ENCODE measurements at regions not wholly inside any gene's neighbourhood (a gene's known extent, or its start where the extent isn't known, plus 50 kb on each side); places are given as distances from the start of the nearest gene placed in this dataset.
"Not testable (repeated sequence)": the region's sequence is repeated elsewhere in the genome, so short reads cannot be mapped to it uniquely, and the experiment has no call there.

GRCh38 chr2:221999717-222000116 is 299.1 kb downstream of the PAX3 start:
- peak; percentile 60 for DNase-seq (ENCODE audit: low spot score)
- FAIRE-seq: peak; percentile 74

- FAIRE-seq (no peak), DNase-seq (ENCODE audit: low spot score) (no peak)
Observed at GRCh38 chr2:221999166-221999565, 299.6 kb downstream of the PAX3 start.

GRCh38 chr2:221997683-221998082 is 301.1 kb downstream of the PAX3 start:
- DNase-seq (ENCODE audit: low spot score) (no peak), FAIRE-seq (no peak)

- DNase-seq (ENCODE audit: low spot score) (peak; percentile 77), FAIRE-seq (peak; percentile 35)
Observed at GRCh38 chr2:221997100-221997499, 301.7 kb downstream of the PAX3 start.

GRCh38 chr2:221994926-221995325 is 303.9 kb downstream of the PAX3 start:
- no peak for DNase-seq (ENCODE audit: low spot score)
- FAIRE-seq: no peak

GRCh38 chr2:221984376-221984775 is 314.4 kb downstream of the PAX3 start:
- DNase-seq (ENCODE audit: low spot score); FAIRE-seq: not testable (repeated sequence)

- DNase-seq (ENCODE audit: low spot score): no peak
- FAIRE-seq: no peak
Observed at GRCh38 chr2:221981912-221982470, 316.8 kb downstream of the PAX3 start.

GRCh38 chr2:221975151-221975550 is 323.6 kb downstream of the PAX3 start:
- FAIRE-seq: peak; percentile 5
- DNase-seq (ENCODE audit: low spot score): no peak

- no peak for DNase-seq (ENCODE audit: low spot score)
- FAIRE-seq: no peak
Observed at GRCh38 chr2:221973902-221974301, 324.9 kb downstream of the PAX3 start.

GRCh38 chr2:221973502-221973901 is 325.3 kb downstream of the PAX3 start:
- FAIRE-seq (no peak), DNase-seq (ENCODE audit: low spot score) (no peak)

- DNase-seq (ENCODE audit: low spot score): no peak
- FAIRE-seq: no peak
Observed at GRCh38 chr2:221972813-221973478, 325.9 kb downstream of the PAX3 start.

GRCh38 chr2:221970389-221970788 is 328.4 kb downstream of the PAX3 start:
- FAIRE-seq: no peak

GRCh38 chr2:221969830-221970144 is 329.0 kb downstream of the PAX3 start:
- no peak for FAIRE-seq
- DNase-seq (ENCODE audit: low spot score): no peak

More at GRCh38 chr2:221970389-221970788, 328.4 kb downstream of the PAX3 start:
- no peak for DNase-seq (ENCODE audit: low spot score)

- no peak for FAIRE-seq
Observed at GRCh38 chr2:221969087-221969829, 329.5 kb downstream of the PAX3 start.

GRCh38 chr2:221962186-221962585 is 336.6 kb downstream of the PAX3 start:
- FAIRE-seq (no peak), DNase-seq (ENCODE audit: low spot score) (no peak)

More at GRCh38 chr2:221969087-221969829, 329.5 kb downstream of the PAX3 start:
- DNase-seq (ENCODE audit: low spot score): peak; percentile 58

GRCh38 chr2:221961561-221961960 is 337.2 kb downstream of the PAX3 start:
- DNase-seq (ENCODE audit: low spot score): no peak
- no peak for FAIRE-seq

GRCh38 chr2:221958224-221958623 is 340.6 kb downstream of the PAX3 start:
- FAIRE-seq: no peak
- no peak for DNase-seq (ENCODE audit: low spot score)

GRCh38 chr2:221948076-221948475 is 350.7 kb downstream of the PAX3 start:
- FAIRE-seq (no peak), DNase-seq (ENCODE audit: low spot score) (no peak)

GRCh38 chr2:221944452-221944851 is 354.3 kb downstream of the PAX3 start:
- not testable (repeated sequence) for FAIRE-seq; DNase-seq (ENCODE audit: low spot score)

- FAIRE-seq (no peak), DNase-seq (ENCODE audit: low spot score) (no peak)
Observed at GRCh38 chr2:221943076-221943810, 355.6 kb downstream of the PAX3 start.

- FAIRE-seq (no peak), DNase-seq (ENCODE audit: low spot score) (no peak)
Observed at GRCh38 chr2:221931251-221931991, 359.3 kb upstream of the EPHA4 start.
